ENCODE measurements at regions not wholly inside any gene's neighbourhood (a gene's known extent, or its start where the extent isn't known, plus 50 kb on each side); places are given as distances from the start of the nearest gene placed in this dataset.

DNA sequence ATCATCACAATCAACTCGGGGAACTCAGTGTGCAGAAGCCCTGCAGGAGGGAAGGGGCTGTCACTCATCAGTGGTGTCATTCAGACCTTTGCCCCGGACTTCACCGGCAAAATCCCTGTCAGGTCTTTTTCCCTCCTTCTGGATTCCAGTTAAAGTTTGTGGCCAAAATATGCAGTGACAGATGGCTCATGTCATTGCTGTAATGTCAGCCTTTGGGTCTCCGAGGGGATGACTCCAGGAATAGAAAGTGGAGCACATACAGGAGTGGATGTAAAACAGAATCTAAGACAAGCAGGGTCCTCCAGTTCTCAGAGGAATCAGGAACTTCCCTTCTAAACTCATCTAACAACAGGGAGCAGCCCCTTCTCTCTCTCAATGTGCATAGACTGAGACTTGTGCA, 130.3 kb upstream of the RASSF8 start:
- Histone ChIP-seq H2BK12ac (ENCODE audit: insufficient read length, low read depth, low read length) (no peak overlapping the region), H3K79me1 (ENCODE audit: insufficient read depth, low read depth, low read length, poor library complexity, severe bottlenecking) (no peaks in the 10 kb centered on the region), H4K91ac (ENCODE audit: insufficient read length, low read depth, low read length) (no peak overlapping the region), H3K9me3 (ENCODE audit: control insufficient read depth, low read depth, low read length) (no peaks in the 10 kb centered on the region), H4K5ac (ENCODE audit: insufficient read length, low read depth, low read length) (no peak overlapping the region), H4K8ac (replicated peaks; ENCODE audit: insufficient read length, low read depth, low read length) (no peak overlapping the region), H3K4me1 (ENCODE audit: insufficient read depth, low read length) (no peaks in the 10 kb centered on the region), H3K4ac (ENCODE audit: low read depth, low read length) (no peak overlapping the region), H3K79me2 (ENCODE audit: insufficient read depth, low read length) (no peaks in the 10 kb centered on the region), H3K23me2 (ENCODE audit: insufficient read length, low read depth, low read length, poor library complexity, severe bottlenecking) (no peaks in the 10 kb centered on the region), H3K9ac (ENCODE audit: extremely low read depth, insufficient read length, low read length) (no peak overlapping the region), H3K18ac (ENCODE audit: insufficient read length, low read depth, low read length) (no peak overlapping the region), H3K56ac (ENCODE audit: insufficient read length, low read depth, low read length) (no peak overlapping the region), H3K27me3 (ENCODE audit: insufficient read depth, low read length) (no peaks in the 10 kb centered on the region), H3K27ac (ENCODE audit: insufficient read length, low read depth, low read length) (no peak overlapping the region), H2BK5ac (ENCODE audit: insufficient read length, low read length) (no peak overlapping the region), H2BK20ac (ENCODE audit: low read depth, low read length, poor library complexity, severe bottlenecking) (no peak overlapping the region), H3K23ac (ENCODE audit: insufficient read length, low read depth, low read length) (no peak overlapping the region), H3T11ph (ENCODE audit: low read length) (no peak overlapping the region), H2BK120ac (ENCODE audit: low read depth, low read length, poor library complexity, severe bottlenecking) (no peak overlapping the region), H2BK15ac (ENCODE audit: low read depth, low read length) (no peak overlapping the region), H2AK5ac (ENCODE audit: insufficient read length, low read length) (no peak overlapping the region), H3K14ac (ENCODE audit: insufficient read depth, low read length) (no peak overlapping the region), H4K20me1 (ENCODE audit: control insufficient read depth, insufficient read depth, insufficient read length) (no peaks in the 10 kb centered on the region), H2AFZ (ENCODE audit: low read length) (no peak overlapping the region), H3K4me2 (ENCODE audit: insufficient read depth, insufficient read length, low read length) (no peak overlapping the region)
- Mint-ChIP-seq H3K4me3 (no peak overlapping the region), H3K36me3 (ENCODE audit: insufficient read depth in 1 of 3, low read depth in 3 of 3) (no peaks in the 10 kb centered on the region), H3K27ac (no peak overlapping the region), H3K27me3 (ENCODE audit: low read depth) (no peaks in the 10 kb centered on the region), H3K4me1 (peaks cover 3% of the 10 kb centered on the region in 2 experiments; a peak in 1 of 4 replicates), H3K9me3 (no peaks in the 10 kb centered on the region)
- no peak for DNase-seq
- no CpG with 5 or more reads among the region's 4 CpGs for WGBS (ENCODE audit: extremely low coverage, insufficient read length, low lambda C conversion rate)
- no peak for TF ChIP-seq CTCF (conservative IDR thresholded peaks at IDR 0.05)
